Epithelial cell of proximal tubule (primary cell): ENCODE measurements at regions not wholly inside any gene's neighbourhood (a gene's known extent, or its start where the extent isn't known, plus 50 kb on each side); places are given as distances from the start of the nearest gene placed in this dataset.

Experiments
- DNase-seq: peaks from one replicate; pipeline ENCODE4 v3.0.0-alpha.2; 2011; ENCODE audit warnings: low read depth
- H3K4me3 ChIP-seq: 2 replicates; pipeline ENCODE4 v1.5.1; 2011; ENCODE audit warnings: low read depth, mild to moderate bottlenecking, low read length
- TF ChIP-seq, protein P1 (sequence below): conservative IDR thresholded peaks from 2 replicates; pipeline ENCODE4 v1.5.1; 2012; ENCODE audit warnings: low read depth, mild to moderate bottlenecking, low read length

DNA sequence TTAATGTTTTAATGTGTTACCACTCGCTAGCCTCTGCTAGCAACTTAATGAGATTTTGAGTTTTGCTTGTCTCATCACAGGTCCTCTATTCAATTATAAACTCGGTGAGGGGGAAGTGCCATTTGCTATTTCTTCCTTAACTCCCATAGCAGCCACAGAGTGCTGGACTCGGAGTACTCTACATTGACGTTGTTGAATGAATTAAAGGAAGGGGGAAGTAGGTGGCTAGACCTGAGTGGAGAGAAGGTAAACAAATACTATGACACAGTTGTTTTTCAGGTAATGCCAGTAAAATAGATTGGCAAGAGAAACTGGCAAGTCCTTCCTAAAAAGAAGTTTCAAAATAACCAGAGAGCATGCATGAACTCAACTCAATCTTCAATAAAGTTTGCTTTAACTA is 339.3 kb downstream of the HRH4 start:
- no peak for DNase-seq
- TF ChIP-seq, protein P1, sequence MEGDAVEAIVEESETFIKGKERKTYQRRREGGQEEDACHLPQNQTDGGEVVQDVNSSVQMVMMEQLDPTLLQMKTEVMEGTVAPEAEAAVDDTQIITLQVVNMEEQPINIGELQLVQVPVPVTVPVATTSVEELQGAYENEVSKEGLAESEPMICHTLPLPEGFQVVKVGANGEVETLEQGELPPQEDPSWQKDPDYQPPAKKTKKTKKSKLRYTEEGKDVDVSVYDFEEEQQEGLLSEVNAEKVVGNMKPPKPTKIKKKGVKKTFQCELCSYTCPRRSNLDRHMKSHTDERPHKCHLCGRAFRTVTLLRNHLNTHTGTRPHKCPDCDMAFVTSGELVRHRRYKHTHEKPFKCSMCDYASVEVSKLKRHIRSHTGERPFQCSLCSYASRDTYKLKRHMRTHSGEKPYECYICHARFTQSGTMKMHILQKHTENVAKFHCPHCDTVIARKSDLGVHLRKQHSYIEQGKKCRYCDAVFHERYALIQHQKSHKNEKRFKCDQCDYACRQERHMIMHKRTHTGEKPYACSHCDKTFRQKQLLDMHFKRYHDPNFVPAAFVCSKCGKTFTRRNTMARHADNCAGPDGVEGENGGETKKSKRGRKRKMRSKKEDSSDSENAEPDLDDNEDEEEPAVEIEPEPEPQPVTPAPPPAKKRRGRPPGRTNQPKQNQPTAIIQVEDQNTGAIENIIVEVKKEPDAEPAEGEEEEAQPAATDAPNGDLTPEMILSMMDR = no peak
- no peak overlapping the region for H3K4me3 ChIP-seq

DNA sequence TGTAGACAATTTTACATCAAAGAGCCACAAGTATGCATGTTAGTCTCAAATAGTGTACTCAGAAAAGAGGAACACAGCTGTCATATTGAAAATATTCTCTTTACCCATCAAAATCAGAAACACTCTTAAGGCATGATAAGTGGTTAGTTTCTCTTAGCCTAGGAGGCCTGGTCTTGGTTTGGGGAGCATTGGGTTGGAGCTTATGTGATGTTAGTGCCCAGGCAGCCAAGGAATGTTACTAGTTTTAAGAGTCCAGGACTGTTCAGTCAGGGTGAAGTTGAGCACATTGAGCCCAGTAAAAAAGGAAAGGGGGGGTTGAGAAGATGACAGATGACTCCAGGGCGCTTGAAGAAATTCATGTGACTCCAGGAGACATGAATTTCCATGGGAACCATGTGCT is 340.6 kb downstream of the HRH4 start:
- TF ChIP-seq, protein P1 = no peak

GRCh38 chr18:24802456-24802855 is 342.0 kb downstream of the HRH4 start:
- H3K4me3 ChIP-seq = no peak overlapping the region
- DNase-seq = no peak
- TF ChIP-seq, protein P1 = no peak

More for the DNA sequence above, 340.6 kb downstream of the HRH4 start:
- H3K4me3 ChIP-seq = no peak overlapping the region
- no peak for DNase-seq

DNA sequence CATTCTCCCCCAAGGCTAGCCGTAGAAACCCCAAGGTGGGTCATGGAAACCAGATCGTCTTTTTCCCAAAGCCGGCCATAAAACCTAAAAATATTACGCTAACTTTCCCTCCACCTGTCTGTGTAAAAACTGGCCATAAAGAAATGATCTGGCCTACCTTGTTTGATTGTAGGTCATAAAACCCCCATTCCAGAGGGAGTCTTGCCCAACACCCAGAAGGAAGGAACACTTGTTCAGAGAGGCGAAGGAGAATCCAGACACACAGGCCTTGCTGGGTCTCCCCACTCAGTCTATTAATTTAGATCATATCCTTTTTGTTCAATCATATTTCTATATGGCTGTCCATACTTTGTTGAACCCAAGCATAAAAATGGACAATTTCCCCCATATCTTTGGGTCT is 344.7 kb downstream of the HRH4 start:
- TF ChIP-seq, protein P1 = no peak
- H3K4me3 ChIP-seq = no peak overlapping the region

DNA sequence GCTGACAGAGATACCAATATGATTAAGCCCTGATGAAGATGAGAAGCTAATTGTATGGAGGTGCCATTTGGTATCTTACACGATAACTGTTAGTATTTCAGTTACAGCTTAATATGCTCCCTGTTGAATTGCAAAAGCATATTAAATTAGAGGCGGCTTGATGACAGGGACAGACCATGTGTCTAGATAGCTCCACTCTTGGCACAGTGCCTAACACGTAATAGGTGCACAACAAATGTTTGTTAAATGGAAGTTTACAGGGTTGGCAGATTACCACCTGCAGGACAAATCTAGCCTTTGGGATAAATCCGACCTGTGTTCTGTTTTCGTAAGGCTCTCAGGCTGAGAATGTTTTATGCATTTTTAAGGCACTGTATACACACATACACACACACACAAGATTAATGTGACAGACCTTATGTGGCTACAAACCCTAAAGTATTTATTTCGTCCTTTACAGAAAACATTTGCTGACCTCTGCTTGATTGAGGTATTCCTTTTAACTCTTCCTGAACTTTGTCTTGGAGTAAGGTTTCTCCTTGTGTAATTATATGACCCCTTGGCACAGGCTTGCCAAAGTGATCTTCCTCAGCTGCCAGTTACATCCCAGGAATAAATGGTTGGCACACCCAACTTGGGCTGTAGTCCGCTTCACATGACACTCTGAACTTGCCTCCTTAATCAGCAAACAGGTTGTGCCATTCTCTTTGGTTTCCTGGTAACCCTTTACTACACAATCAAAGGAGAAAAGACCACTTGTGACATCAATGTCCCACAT is 348.9 kb downstream of the HRH4 start:
- no peak overlapping the region for H3K4me3 ChIP-seq
- TF ChIP-seq, protein P1 = no peak
- DNase-seq = no peak

More for the DNA sequence above, 344.7 kb downstream of the HRH4 start:
- DNase-seq = no peak

DNA sequence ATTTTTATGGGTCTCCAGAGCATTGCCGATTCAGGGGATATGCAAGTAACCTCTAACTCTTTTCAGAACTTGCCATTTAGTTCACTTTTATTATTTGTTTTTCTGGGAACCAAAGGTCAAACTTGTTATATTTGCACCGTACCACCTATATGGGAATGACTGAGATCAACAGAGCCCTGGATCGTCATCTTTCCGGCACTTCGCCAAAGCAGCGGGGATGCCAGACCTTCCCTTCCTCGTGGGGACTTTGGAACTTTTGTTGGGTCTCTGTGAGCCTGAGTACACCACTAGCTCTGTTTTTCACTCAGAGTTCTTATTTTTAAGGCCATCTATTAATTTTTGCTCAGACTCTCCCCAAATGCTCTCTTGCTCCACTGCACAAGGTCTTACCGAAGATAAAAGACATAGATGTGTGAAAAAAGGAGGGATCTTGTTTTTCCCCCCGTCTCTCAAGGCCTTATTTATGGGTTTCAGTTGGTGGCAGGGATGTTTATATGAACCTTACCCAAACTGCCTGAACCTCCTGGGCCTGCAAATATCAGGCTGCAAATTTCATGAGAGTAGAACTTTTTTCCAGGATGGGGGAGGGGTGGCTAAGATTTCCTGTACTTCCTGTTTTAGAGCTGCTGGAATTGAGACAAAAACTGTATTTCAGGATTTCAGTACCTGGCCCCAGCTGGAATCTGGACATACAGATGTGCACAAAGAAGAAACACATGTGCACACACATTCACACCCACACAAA is 350.3 kb downstream of the HRH4 start:
- no peak overlapping the region for H3K4me3 ChIP-seq
- TF ChIP-seq, protein P1 = no peak
- DNase-seq = no peak
